Calu3 (cell line): ENCODE measurements at regions not wholly inside any gene's neighbourhood (a gene's known extent, or its start where the extent isn't known, plus 50 kb on each side); places are given as distances from the start of the nearest gene placed in this dataset.

Source experiments
- BruUV-seq: library from RNA; stranded (reverse); fragments of 400-500 nt; replicated peaks from 2 replicates; lab custom pipeline; 2021; lab: Mats Ljungman, UMichigan
- CTCF ChIA-PET: fragments of 300-600 bp; sonication (Branson Sonifier 250); formaldehyde crosslinking; loops from one replicate; lab custom pipeline; 2022; ENCODE audit warnings: antibody characterized with exemption; lab: Charles Lee
- DNase-seq: peaks from one replicate; pipeline ENCODE4 v3.0.0; 2022
- H3K27ac Mint-ChIP-seq: one replicate; pipeline ENCODE4 v1.8.0; 2022; ENCODE audit warnings: mixed read lengths; ENCODE audit not compliant: unreplicated experiment
- H3K27me3 Mint-ChIP-seq: one replicate; pipeline ENCODE4 v1.8.0; 2022; ENCODE audit warnings: mixed read lengths; ENCODE audit not compliant: unreplicated experiment
- H3K36me3 Mint-ChIP-seq: one replicate; pipeline ENCODE4 v1.8.0; 2022; ENCODE audit warnings: mild to moderate bottlenecking, moderate library complexity, mixed read lengths; ENCODE audit not compliant: insufficient read depth, unreplicated experiment
- H3K4me1 Mint-ChIP-seq: one replicate; pipeline ENCODE4 v1.8.0; 2022; ENCODE audit warnings: mild to moderate bottlenecking, low read depth, mixed read lengths; ENCODE audit not compliant: unreplicated experiment
- H3K4me3 Mint-ChIP-seq: one replicate; pipeline ENCODE4 v1.8.0; 2022; ENCODE audit warnings: mild to moderate bottlenecking, low read depth, moderate library complexity, mixed read lengths; ENCODE audit not compliant: unreplicated experiment
- H3K9me3 Mint-ChIP-seq: one replicate; pipeline ENCODE4 v1.8.0; 2022; ENCODE audit warnings: low read depth, mixed read lengths; ENCODE audit not compliant: unreplicated experiment
- CTCF ChIP-seq: fragments of 200-600 bp; IDR thresholded peaks from one replicate; pipeline ENCODE4 v1.8.0; 2022; ENCODE audit warnings: antibody characterized with exemption; ENCODE audit not compliant: unreplicated experiment
- intact Hi-C: fragments of 100-400 bp; cut with micrococcal nuclease; formaldehyde crosslinking; loops from one replicate; pipeline ENCODE4 v1.10.0; 2022; ENCODE audit not compliant: unreplicated experiment

GRCh38 chrX:1914606-1915365, 299.9 kb downstream of the ASMT start:
- BruUV-seq: no TSS peak
- no peaks in the 10 kb centered on the region for H3K27me3 Mint-ChIP-seq
- no peak overlapping the region for H3K27ac Mint-ChIP-seq
- no peaks in the 10 kb centered on the region for H3K36me3 Mint-ChIP-seq
- CTCF ChIA-PET: no interaction called here
- no peak for TF ChIP-seq CTCF
- no peak for DNase-seq
- no peak overlapping the region for H3K4me3 Mint-ChIP-seq
- intact Hi-C loops: no loop called here
- H3K4me1 Mint-ChIP-seq: no peaks in the 10 kb centered on the region
- H3K9me3 Mint-ChIP-seq: peaks cover 15% of the 10 kb centered on the region

- Mint-ChIP-seq H3K27ac (no peak overlapping the region), H3K4me3 (no peak overlapping the region), H3K9me3 (peaks cover 6% of the 10 kb centered on the region), H3K27me3 (no peaks in the 10 kb centered on the region), H3K4me1 (no peaks in the 10 kb centered on the region), H3K36me3 (no peaks in the 10 kb centered on the region)
- TF ChIP-seq CTCF: no peak
- intact Hi-C loops: no loop called here
- DNase-seq: no peak
- BruUV-seq: no TSS peak
- CTCF ChIA-PET: no interaction called here
Observed at GRCh38 chrX:1918780-1919179, 303.9 kb downstream of the ASMT start.

GRCh38 chrX:1925053-1925481, 310.2 kb downstream of the ASMT start:
- Mint-ChIP-seq H3K36me3 (no peaks in the 10 kb centered on the region), H3K9me3 (peaks cover 2% of the 10 kb centered on the region), H3K4me3 (no peak overlapping the region), H3K4me1 (no peaks in the 10 kb centered on the region), H3K27me3 (no peaks in the 10 kb centered on the region), H3K27ac (no peak overlapping the region)
- intact Hi-C loops: no loop called here
- CTCF ChIA-PET: no interaction called here
- no peak for TF ChIP-seq CTCF
- DNase-seq: no peak
- no TSS peak for BruUV-seq

GRCh38 chrX:1928805-1929204, 313.9 kb downstream of the ASMT start:
- DNase-seq: no peak
- no peak overlapping the region for H3K4me3 Mint-ChIP-seq
- no peak for TF ChIP-seq CTCF
- H3K27me3 Mint-ChIP-seq: no peaks in the 10 kb centered on the region
- H3K36me3 Mint-ChIP-seq: no peaks in the 10 kb centered on the region
- CTCF ChIA-PET: no interaction called here
- H3K4me1 Mint-ChIP-seq: no peaks in the 10 kb centered on the region
- intact Hi-C loops: no loop called here
- H3K27ac Mint-ChIP-seq: no peak overlapping the region
- H3K9me3 Mint-ChIP-seq: peaks cover 2% of the 10 kb centered on the region
- no TSS peak for BruUV-seq
